AG04450 (cell line): ENCODE measurements at regions not wholly inside any gene's neighbourhood (a gene's known extent, or its start where the extent isn't known, plus 50 kb on each side); places are given as distances from the start of the nearest gene placed in this dataset.

Experiments
- CTCF ChIA-PET: fragments of 300-600, 350-600 bp; formaldehyde crosslinking; extraction: SDS; loops from one replicate; lab custom pipeline; 2022; ENCODE audit warnings: antibody characterized with exemption, inconsistent platforms; lab: Charles Lee
- POLR2A ChIA-PET: fragments of 350-600 bp; formaldehyde crosslinking; extraction: SDS; loops from one replicate; lab custom pipeline; 2021; ENCODE audit warnings: antibody characterized with exemption, inconsistent platforms; lab: Yijun Ruan, JAX
- DNase-seq: peaks from one replicate; pipeline ENCODE4 v3.0.0-alpha.2; 2011; ENCODE audit warnings: low read depth, low spot score
- H3K27ac ChIP-seq: one replicate; pipeline ENCODE4 v1.5.1; 2012; ENCODE audit warnings: low read depth, low read length, control low read depth
- H3K27me3 ChIP-seq: one replicate; pipeline ENCODE4 v1.6.0; 2012; ENCODE audit warnings: low read length; ENCODE audit not compliant: control insufficient read depth, insufficient read depth
- H3K4me3 ChIP-seq: 2 replicates; pipeline ENCODE4 v1.5.1; 2011; ENCODE audit warnings: mild to moderate bottlenecking, low read depth, low read length, control low read depth
- H3K9me3 ChIP-seq: 2 replicates; pipeline ENCODE4 v1.5.1; 2012; ENCODE audit warnings: low read length; ENCODE audit not compliant: control insufficient read depth, insufficient read depth
- CTCF ChIP-seq: IDR thresholded peaks from 2 replicates; pipeline ENCODE4 v1.5.1; 2011; ENCODE audit warnings: low read depth, low read length, control low read depth, inconsistent platforms

- ChIA-PET CTCF (no interaction called here), POLR2A (no interaction called here)
- no peaks in the 10 kb centered on the region for H3K9me3 ChIP-seq
- H3K27me3 ChIP-seq: no peaks in the 10 kb centered on the region
- TF ChIP-seq CTCF: no peak
- H3K4me3 ChIP-seq: no peak overlapping the region
- no peak overlapping the region for H3K27ac ChIP-seq
- no peak for DNase-seq
Observed at GRCh38 chr5:124549891-124550436, 196.5 kb downstream of the ZNF608 start.

- no peak for TF ChIP-seq CTCF
Observed at GRCh38 chr5:124546643-124547042, 199.8 kb downstream of the ZNF608 start.

DNA sequence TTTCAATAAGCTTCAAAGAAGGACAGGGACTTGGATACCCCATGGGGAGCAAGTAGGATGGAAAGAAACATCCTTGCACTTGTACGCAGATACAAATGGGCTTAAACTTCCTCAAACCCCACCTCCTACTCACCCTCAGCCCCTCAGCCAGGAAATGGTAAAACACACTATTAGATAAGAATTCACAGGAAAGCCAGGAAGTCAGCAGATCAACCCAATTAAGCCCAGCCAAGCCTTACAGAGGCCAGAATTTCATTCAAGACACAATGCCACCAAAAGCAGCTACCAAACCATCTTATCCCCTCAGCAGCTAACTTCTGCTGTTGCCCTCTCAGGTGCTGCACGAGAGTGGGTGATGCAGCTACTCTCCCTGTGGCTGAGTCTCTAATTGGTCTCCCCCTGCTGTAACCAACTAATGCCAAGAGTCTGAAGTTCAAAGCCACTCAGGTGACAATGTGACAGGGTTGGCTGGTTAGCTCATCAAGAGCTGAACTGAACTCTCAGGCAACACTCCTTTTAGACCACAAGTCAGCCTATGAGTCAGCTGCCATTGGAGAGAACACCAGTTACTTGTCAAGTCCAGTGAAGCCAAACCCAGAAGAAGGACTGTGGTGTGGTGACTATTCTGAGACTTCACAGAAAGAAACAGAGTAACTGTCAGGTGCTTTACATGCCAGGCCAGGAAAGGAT is 201.9 kb downstream of the ZNF608 start:
- no peak for DNase-seq
- Histone ChIP-seq H3K4me3 (no peak overlapping the region), H3K9me3 (no peaks in the 10 kb centered on the region), H3K27ac (no peak overlapping the region), H3K27me3 (no peaks in the 10 kb centered on the region)
- CTCF ChIA-PET: no interaction called here
- POLR2A ChIA-PET: no interaction called here
- TF ChIP-seq CTCF: no peak

More at GRCh38 chr5:124546643-124547042, 199.8 kb downstream of the ZNF608 start:
- ChIA-PET POLR2A (no interaction called here), CTCF (no interaction called here)
- Histone ChIP-seq H3K27me3 (no peaks in the 10 kb centered on the region), H3K9me3 (no peaks in the 10 kb centered on the region), H3K27ac (no peak overlapping the region), H3K4me3 (no peak overlapping the region)
- peak; percentile 3 for DNase-seq

DNA sequence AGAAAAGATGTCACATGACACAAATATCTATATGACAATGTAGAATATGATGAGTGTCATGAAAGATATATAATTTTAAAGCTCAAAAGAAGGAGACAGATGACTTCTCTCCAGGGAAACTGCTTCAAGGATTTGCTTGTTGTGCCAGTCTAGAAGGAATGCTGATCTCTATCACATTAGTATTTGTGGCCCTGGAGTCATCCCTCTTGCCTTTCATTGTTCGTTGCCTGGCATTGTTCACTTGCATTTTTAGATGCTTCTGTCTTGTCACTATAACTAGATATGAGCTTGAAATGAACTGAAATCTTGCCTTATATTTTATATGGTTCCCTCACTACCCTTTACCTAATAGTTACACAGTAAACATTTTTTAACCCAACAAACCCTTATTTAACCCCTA is 207.5 kb downstream of the ZNF608 start:
- DNase-seq: no peak
- ChIA-PET CTCF (no interaction called here), POLR2A (no interaction called here)
- no peaks in the 10 kb centered on the region for H3K27me3 ChIP-seq
- H3K27ac ChIP-seq: no peak overlapping the region
- H3K4me3 ChIP-seq: no peak overlapping the region
- no peaks in the 10 kb centered on the region for H3K9me3 ChIP-seq
- no peak for TF ChIP-seq CTCF

DNA sequence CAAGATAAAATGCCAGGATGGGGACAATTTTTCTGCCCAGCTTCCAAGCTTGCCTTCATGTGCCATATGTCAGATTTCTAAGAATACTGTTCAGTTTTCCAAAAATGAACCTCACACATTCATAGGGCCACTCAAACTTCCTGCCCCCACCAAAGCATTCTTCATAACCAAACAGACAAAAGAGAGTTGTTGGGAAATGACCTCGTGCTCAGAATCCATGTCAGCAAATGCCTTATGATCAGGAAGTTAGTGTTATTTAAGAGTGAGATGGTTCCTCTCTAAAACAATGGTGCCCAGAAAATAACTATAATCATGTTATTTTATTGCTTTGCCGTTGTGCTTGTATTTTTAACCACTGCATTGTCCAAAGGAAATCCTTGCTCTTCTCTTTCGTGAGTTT is 208.2 kb downstream of the ZNF608 start:
- Histone ChIP-seq H3K27me3 (no peaks in the 10 kb centered on the region), H3K9me3 (no peaks in the 10 kb centered on the region), H3K27ac (no peak overlapping the region), H3K4me3 (no peak overlapping the region)
- ChIA-PET POLR2A (no interaction called here), CTCF (no interaction called here)
- DNase-seq: no peak
- no peak for TF ChIP-seq CTCF
